NB4 (cell line): ENCODE measurements at regions not wholly inside any gene's neighbourhood (a gene's known extent, or its start where the extent isn't known, plus 50 kb on each side); places are given as distances from the start of the nearest gene placed in this dataset.

ENCODE experiments used
- DNase-seq: peaks from one replicate; pipeline ENCODE4 v3.0.0; 2010; ENCODE audit warnings: low read depth
- H3K4me3 ChIP-seq: one replicate; pipeline ENCODE4 v1.5.1; 2011; ENCODE audit warnings: mild to moderate bottlenecking, low read depth, low read length, moderate library complexity
- MYC ChIP-seq: IDR thresholded peaks from 2 replicates; pipeline ENCODE4 v1.6.1; 2011; ENCODE audit warnings: low read depth, low read length
- POLR2A ChIP-seq: IDR thresholded peaks from 2 replicates; pipeline ENCODE4 v1.6.1; 2011; ENCODE audit warnings: mild to moderate bottlenecking; ENCODE audit not compliant: insufficient read length; ENCODE audit errors: extremely low read depth
- TF ChIP-seq, protein P1 (sequence below): IDR thresholded peaks from 2 replicates; pipeline ENCODE4 v1.6.1; 2011; ENCODE audit warnings: low read depth, low read length
- TF ChIP-seq, protein P2 (sequence below): IDR thresholded peaks from one replicate; pipeline ENCODE4 v1.5.1; 2012; ENCODE audit warnings: low read depth, low read length

- H3K4me3 ChIP-seq = no peak overlapping the region
- DNase-seq = no peak
- TF ChIP-seq, protein P1, sequence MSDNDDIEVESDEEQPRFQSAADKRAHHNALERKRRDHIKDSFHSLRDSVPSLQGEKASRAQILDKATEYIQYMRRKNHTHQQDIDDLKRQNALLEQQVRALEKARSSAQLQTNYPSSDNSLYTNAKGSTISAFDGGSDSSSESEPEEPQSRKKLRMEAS = no peak
- TF ChIP-seq POLR2A (no peak), MYC (no peak)
- TF ChIP-seq, protein P2, sequence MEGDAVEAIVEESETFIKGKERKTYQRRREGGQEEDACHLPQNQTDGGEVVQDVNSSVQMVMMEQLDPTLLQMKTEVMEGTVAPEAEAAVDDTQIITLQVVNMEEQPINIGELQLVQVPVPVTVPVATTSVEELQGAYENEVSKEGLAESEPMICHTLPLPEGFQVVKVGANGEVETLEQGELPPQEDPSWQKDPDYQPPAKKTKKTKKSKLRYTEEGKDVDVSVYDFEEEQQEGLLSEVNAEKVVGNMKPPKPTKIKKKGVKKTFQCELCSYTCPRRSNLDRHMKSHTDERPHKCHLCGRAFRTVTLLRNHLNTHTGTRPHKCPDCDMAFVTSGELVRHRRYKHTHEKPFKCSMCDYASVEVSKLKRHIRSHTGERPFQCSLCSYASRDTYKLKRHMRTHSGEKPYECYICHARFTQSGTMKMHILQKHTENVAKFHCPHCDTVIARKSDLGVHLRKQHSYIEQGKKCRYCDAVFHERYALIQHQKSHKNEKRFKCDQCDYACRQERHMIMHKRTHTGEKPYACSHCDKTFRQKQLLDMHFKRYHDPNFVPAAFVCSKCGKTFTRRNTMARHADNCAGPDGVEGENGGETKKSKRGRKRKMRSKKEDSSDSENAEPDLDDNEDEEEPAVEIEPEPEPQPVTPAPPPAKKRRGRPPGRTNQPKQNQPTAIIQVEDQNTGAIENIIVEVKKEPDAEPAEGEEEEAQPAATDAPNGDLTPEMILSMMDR = no peak
Measured at GRCh38 chr4:1538941-1539772, 132.9 kb upstream of the NKX1-1 start.

DNA sequence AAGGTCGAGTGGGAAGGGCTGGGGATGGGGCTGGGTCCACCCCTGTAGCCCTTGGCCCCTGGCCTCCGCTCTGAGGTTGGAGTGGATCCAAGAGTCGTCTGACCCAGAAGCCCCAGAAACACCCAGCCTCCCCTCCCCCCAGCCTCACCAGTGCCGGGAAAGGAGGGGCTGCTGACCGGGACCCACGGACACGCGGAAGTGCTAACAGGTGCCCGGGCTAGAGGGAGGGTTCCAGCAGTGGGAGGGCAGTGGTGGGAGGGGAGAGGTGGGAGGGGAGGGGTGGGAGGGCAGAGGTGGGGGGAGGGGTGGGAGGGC, 131.8 kb upstream of the NKX1-1 start:
- TF ChIP-seq POLR2A (no peak), MYC (no peak)
- TF ChIP-seq, protein P1 = no peak
- TF ChIP-seq, protein P2 = no peak
- DNase-seq = no peak
- H3K4me3 ChIP-seq = no peak overlapping the region

DNA sequence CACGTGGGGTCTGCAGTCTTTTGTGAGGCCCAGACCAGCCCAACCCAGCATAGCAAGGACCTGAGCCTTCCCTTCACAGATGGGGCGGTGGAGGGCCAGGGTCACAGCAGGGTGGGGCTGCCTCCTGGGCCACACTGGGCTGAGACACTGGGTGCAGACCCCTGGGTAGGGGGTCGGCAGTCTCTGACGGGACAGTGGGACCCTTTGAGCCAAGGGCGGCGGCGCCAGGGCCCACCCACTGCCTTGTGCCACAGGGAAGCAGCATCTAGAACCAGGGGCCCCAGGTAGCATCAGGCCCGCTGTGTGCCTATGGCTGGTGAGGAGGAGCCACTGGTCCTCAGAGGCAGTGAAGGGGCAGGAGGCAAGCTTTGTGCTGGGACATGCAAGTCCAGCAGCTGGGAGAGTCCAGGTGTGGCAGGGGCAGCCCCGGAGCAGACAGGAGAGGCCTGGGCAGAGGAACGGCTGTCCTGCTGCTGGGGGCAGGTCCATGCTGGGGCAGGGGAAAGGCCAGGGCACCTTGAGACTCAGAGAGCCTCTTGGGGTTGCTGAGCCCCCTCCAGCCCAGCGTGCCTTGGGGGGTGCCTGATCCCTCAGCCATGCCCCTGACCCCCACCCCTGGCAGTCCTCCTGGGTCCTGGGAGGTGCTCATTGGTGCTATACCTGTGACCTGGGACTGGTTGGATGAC, 131.3 kb upstream of the NKX1-1 start:
- TF ChIP-seq, protein P1 = no peak
- TF ChIP-seq MYC = no peak
- DNase-seq = no peak

DNA sequence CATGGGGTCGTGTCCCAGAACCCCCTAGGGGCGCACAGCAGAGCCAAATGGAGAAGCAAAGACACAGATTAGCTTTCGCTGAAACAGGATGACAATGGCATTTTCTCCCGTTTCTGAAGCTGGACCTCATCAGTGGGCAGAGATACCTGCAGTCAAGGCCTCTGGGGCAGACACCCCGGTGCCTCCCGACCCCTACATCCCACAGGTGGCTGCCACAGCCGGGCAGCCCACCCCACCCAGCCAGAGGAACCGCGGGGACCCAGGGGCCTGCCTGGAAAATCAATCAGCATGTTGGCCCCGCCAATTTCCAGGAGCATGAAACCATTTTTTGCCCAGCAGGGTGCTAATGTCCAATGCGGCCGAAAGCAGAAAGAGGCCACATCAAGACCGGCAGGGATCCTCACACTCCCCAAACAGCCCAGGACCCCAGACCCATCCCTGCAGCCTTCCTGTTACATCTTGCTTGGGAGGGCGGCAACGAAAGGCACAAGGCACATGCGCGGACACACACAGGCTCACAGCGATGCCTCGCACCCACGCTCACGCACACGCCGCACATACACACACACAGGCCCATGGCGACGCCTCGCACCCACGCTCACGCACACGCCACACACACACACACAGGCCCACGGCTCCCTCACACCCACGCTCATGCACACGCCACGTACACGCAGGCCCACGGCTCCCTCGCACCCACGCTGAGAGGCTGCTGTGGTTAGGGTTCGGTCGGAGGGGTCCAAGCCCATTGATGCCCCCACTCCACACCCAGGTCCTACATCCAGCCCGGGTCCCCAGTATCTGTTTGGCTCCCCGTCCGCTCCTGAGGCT, 130.6 kb upstream of the NKX1-1 start:
- TF ChIP-seq POLR2A (no peak), MYC (no peak)
- TF ChIP-seq, protein P2 = no peak
- TF ChIP-seq, protein P1 = no peak
- H3K4me3 ChIP-seq = no peak overlapping the region
- DNase-seq = no peak

More for the DNA sequence above, 131.3 kb upstream of the NKX1-1 start:
- no peak overlapping the region for H3K4me3 ChIP-seq

DNA sequence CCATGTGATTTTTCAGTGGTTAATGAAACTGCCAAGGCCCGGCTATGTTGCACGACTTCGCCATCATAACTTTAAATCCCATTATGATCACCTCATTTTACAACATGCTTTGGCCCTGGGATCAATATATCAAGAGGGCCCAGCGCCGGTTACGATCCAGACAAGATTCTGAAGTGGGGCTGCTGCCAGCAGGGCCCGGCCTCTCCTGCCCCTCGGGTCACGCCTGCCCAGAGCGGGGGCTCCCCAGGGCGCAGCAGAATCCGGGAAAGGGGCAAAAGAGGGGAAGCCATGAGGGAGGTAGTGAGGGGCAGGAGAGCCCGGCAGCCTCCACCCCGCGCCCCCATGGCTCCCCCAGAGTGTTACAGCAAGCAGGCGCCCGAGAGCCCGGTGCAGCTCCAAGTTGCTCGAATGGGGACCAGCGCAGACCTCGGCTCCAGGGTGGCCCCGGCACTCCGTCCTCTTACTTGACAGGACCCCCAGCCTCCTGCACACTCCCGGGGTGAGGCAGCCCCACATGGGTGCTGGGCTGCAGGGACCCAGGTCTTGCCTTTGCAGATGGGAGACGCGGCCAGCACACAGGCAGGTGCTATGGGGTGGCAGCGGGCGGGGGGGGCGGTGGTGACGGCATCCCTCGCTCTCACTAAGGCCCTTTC, 129.8 kb upstream of the NKX1-1 start:
- no peak for DNase-seq
- H3K4me3 ChIP-seq = no peak overlapping the region
- TF ChIP-seq, protein P1 = no peak
- TF ChIP-seq MYC (no peak), POLR2A (no peak)
- TF ChIP-seq, protein P2 = no peak
